Chondrocyte (in vitro differentiated cells): ENCODE measurements at regions not wholly inside any gene's neighbourhood (a gene's known extent, or its start where the extent isn't known, plus 50 kb on each side); places are given as distances from the start of the nearest gene placed in this dataset.

Experiments
- DNase-seq: peaks from one replicate; pipeline ENCODE4 v3.0.0; 2021; ENCODE audit warnings: mixed read lengths, low spot score
- H3K27ac Mint-ChIP-seq: one replicate; pipeline ENCODE4 v1.8.0; 2021; ENCODE audit warnings: mild to moderate bottlenecking, moderate library complexity, mixed read lengths; ENCODE audit not compliant: unreplicated experiment
- H3K27me3 Mint-ChIP-seq: 2 replicates; pipeline ENCODE4 v1.8.0; 2021; ENCODE audit warnings: low read depth, mixed read lengths
- H3K36me3 Mint-ChIP-seq: 2 replicates; pipeline ENCODE4 v1.8.0; 2021; ENCODE audit warnings: low read depth, mixed read lengths
- H3K4me1 Mint-ChIP-seq: 2 replicates; pipeline ENCODE4 v1.8.0; 2021; ENCODE audit warnings: low read depth, mild to moderate bottlenecking, mixed read lengths
- H3K4me3 Mint-ChIP-seq: one replicate; pipeline ENCODE4 v1.8.0; 2021; ENCODE audit warnings: mild to moderate bottlenecking, moderate library complexity, mixed read lengths; ENCODE audit not compliant: unreplicated experiment
- H3K9me3 Mint-ChIP-seq: 2 replicates; pipeline ENCODE4 v1.8.0; 2021; ENCODE audit warnings: low read depth, mixed read lengths
- CTCF ChIP-seq: fragments of 200-600 bp; sonication (generic); IDR thresholded peaks from 2 replicates; pipeline ENCODE4 v1.5.0; 2021; ENCODE audit warnings: antibody characterized with exemption, mild to moderate bottlenecking, moderate library complexity

DNA sequence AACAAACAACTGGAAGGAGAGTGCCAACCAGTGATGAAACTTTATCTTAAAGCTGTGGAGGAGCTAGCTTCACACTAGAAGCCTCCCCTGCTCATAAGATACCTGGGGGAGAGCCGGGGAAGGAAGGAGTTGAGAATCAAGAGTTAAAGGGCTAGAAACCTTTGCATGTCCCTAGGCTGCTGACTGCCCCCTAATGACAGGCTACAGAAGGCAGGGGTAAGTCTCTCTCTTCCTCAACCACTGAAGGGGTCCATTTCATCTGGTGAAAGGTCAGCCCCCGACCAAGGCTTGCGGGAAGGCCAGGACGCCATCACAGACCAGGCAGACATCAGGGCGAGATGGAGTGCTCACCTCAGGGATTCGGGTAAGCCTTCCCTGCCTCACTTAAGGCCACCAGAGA is 65.6 kb upstream of the GRHL3 start:
- H3K27me3 Mint-ChIP-seq = no peaks in the 10 kb centered on the region
- no peak for DNase-seq
- peaks cover 3% of the 10 kb centered on the region for H3K9me3 Mint-ChIP-seq
- no peak overlapping the region for H3K27ac Mint-ChIP-seq
- H3K4me3 Mint-ChIP-seq = no peak overlapping the region
- H3K36me3 Mint-ChIP-seq = no peaks in the 10 kb centered on the region
- peaks cover 3% of the 10 kb centered on the region for H3K4me1 Mint-ChIP-seq
- no peak for TF ChIP-seq CTCF

DNA sequence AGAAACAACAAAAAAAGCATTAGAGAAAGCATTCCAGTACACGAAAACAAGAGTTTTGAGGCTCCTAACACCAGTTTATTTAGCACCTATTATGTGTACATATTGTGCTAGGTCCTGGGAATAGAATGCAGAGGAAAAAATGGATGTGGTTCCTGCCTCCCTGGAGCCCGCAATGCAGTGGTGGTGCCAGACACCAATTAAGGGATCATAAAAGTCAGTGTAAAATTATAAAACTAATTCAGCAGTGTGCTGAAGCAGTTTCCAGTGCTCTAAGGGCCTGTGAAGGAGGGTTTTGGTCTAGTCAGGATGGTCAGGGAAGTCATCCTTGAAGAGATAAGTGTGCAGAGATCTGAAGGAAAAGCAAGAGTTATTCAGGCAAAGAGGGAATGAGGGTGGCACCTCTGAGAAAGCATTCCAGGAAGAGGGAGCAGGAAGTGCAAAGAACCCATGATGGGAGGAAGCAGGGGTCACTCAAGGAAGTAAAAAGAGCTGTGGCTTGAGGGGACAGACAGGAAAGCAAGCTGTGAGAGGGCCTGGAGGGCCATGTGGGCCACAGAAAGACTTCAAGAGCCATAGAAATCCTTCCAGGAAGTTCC is 65.2 kb upstream of the IFNLR1 start:
- DNase-seq = no peak
- H3K27me3 Mint-ChIP-seq = no peaks in the 10 kb centered on the region
- no peak for TF ChIP-seq CTCF
- H3K9me3 Mint-ChIP-seq = peaks cover 3% of the 10 kb centered on the region
- peaks cover 3% of the 10 kb centered on the region for H3K4me1 Mint-ChIP-seq
- H3K27ac Mint-ChIP-seq = no peak overlapping the region
- H3K4me3 Mint-ChIP-seq = no peak overlapping the region
- H3K36me3 Mint-ChIP-seq = no peaks in the 10 kb centered on the region

- peaks cover 3% of the 10 kb centered on the region for H3K9me3 Mint-ChIP-seq
- H3K36me3 Mint-ChIP-seq = no peaks in the 10 kb centered on the region
- H3K4me3 Mint-ChIP-seq = no peak overlapping the region
- peaks cover 3% of the 10 kb centered on the region for H3K4me1 Mint-ChIP-seq
- DNase-seq = no peak
- no peak overlapping the region for H3K27ac Mint-ChIP-seq
- H3K27me3 Mint-ChIP-seq = no peaks in the 10 kb centered on the region
- TF ChIP-seq CTCF = no peak
Observed at GRCh38 chr1:24251501-24251900, 64.4 kb upstream of the IFNLR1 start.

GRCh38 chr1:24250791-24251190 is 63.7 kb upstream of the IFNLR1 start:
- Mint-ChIP-seq H3K27ac (no peak overlapping the region), H3K4me3 (no peak overlapping the region), H3K36me3 (no peaks in the 10 kb centered on the region)

GRCh38 chr1:24250224-24250623 is 63.1 kb upstream of the IFNLR1 start:
- no peak for TF ChIP-seq CTCF
- no peak for DNase-seq
- Mint-ChIP-seq H3K9me3 (peaks cover 3% of the 10 kb centered on the region), H3K4me3 (no peak overlapping the region), H3K36me3 (no peaks in the 10 kb centered on the region), H3K27ac (no peak overlapping the region), H3K27me3 (no peaks in the 10 kb centered on the region), H3K4me1 (peaks cover 3% of the 10 kb centered on the region)

More at GRCh38 chr1:24250791-24251190, 63.7 kb upstream of the IFNLR1 start:
- TF ChIP-seq CTCF = no peak
- Mint-ChIP-seq H3K4me1 (peaks cover 3% of the 10 kb centered on the region), H3K27me3 (no peaks in the 10 kb centered on the region), H3K9me3 (peaks cover 3% of the 10 kb centered on the region)
- DNase-seq = no peak
